Activated naive CD4-positive, alpha-beta T cell treated with anti-CD3 and anti-CD28 coated beads, Interleukin-2, amount 50 U/mL, for 72 hours (primary cell): ENCODE measurements at regions not wholly inside any gene's neighbourhood (a gene's known extent, or its start where the extent isn't known, plus 50 kb on each side); places are given as distances from the start of the nearest gene placed in this dataset.

Experiments
- ATAC-seq, 2 donors: fragments of 150-1000 bp; cut with Tn5 transposase; 2 replicates each; pipeline ENCODE4 v1.10.0; 2021; ENCODE audit warnings: mild to moderate bottlenecking in 2 of 2, moderate library complexity in 2 of 2
- DNase-seq, 2 donors: peaks; one replicate each; pipeline ENCODE4 v3.0.0; 2021 to 2022; ENCODE audit warnings: low spot score in 2 of 2
- H3K27ac Mint-ChIP-seq, 2 donors: one replicate each; pipeline ENCODE4 v1.8.0; 2022; ENCODE audit warnings: mild to moderate bottlenecking in 2 of 2, mixed read lengths in 2 of 2
- H3K36me3 Mint-ChIP-seq, 2 donors: one replicate each; pipeline ENCODE4 v1.8.0; 2022; ENCODE audit warnings: mixed read lengths in 2 of 2
- H3K9me3 Mint-ChIP-seq, 2 donors: one replicate each; pipeline ENCODE4 v1.8.0; 2022; ENCODE audit warnings: mixed read lengths in 2 of 2

DNA sequence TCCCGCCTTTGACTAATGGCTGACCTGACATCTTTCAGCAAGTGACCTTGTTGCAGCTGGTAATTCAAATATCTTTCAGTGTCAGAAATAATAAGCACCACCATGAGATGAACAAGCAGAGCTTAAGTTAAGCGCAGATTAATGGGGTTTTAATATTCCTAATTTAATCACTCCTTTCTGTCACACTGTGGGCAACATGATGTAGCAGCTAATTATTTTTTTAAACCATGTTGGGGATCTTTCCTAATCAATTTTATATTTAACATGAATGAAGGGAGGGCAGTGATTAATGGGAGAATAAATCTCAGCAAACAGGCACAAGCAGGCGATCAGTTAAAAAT, 353.6 kb upstream of the TNRC6C start:
- no peak overlapping the region for H3K27ac Mint-ChIP-seq
- no peak for ATAC-seq
- DNase-seq: no peak
- peaks cover 0 to 6% of the 10 kb centered on the region in 2 donors for H3K36me3 Mint-ChIP-seq
- H3K9me3 Mint-ChIP-seq: peaks cover 5% of the 10 kb centered on the region in 2 donors

DNA sequence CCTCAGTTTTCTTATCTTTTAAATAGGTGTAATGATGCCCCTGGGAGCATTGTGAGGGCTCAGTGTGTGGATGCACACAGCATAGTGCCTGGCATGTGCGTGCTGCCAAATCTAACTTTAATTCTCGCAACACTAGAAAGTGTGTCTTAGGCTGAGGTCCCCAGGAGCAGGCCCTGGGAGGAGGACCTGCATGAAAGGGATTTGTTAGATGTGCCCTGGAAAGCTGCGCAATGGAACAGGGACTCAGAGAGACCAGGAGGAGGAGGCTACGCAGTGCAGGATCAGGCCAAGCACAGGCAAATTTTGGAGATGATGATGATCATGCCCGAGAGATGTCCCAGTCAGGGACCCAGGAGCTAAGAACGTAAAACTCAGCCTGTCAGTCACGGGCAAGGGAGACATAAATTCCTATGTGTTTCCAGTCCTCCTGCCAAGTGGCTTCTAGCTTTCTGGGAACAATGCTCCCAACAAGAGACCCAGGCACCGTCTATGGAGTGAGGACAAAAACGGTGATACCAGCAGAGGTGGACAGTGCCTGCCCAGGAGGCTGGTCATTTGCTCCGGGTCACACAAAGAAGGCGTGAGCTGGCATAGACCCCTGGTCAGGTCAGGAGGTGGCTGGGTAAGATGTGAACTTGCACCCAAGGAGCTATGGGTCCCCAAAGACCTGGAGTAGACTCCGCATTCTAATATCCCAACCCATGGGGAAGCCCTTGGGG, 352.2 kb upstream of the TNRC6C start:
- no peak for ATAC-seq
- Mint-ChIP-seq H3K36me3 (peaks cover 0 to 6% of the 10 kb centered on the region in 2 donors), H3K9me3 (peaks cover 5% of the 10 kb centered on the region in 2 donors), H3K27ac (no peak overlapping the region)
- no peak for DNase-seq

DNA sequence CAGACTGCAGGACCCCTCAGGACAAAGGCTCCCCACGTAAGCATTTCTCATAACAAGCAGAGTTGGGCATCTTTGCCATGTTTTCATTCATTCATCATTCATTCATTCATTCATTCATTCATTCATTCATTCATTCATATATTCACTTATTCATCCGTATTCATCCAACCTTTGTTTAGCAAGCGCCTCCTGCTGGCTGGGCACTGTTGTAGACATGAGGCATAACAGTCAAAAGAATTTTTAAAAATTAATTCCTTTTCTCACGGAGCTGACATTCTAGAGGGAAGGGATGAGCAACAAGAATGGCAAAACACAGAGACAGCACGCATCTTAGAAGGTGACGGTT, 351.7 kb upstream of the TNRC6C start:
- Mint-ChIP-seq H3K9me3 (peaks cover 5% of the 10 kb centered on the region in 2 donors), H3K36me3 (peaks cover 0 to 6% of the 10 kb centered on the region in 2 donors), H3K27ac (no peak overlapping the region)
- DNase-seq (no peak), ATAC-seq (no peak)

DNA sequence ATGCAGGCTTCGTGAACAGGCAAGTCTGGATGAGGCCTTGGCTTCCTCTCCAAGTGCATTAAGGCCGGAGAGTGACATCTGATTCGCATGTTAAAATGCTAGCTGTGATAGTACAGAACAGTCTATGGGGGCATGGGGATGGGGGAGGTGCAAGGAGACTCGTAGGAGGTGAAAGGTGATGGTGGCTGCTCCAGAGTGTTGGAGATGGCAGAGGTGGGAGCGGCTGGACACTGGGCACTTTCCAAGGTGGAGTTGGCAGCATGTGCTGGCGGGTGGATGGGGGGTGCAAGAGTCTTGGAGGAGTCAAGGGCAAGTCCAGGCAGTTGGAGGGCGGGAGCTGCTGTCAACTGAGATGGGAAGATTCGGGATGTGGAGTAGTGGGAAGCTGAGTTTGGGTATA, 350.9 kb upstream of the TNRC6C start:
- Mint-ChIP-seq H3K27ac (no peak overlapping the region), H3K9me3 (peaks cover 5% of the 10 kb centered on the region in 2 donors), H3K36me3 (peaks cover 0 to 6% of the 10 kb centered on the region in 2 donors)
- no peak for DNase-seq
- ATAC-seq: no peak

DNA sequence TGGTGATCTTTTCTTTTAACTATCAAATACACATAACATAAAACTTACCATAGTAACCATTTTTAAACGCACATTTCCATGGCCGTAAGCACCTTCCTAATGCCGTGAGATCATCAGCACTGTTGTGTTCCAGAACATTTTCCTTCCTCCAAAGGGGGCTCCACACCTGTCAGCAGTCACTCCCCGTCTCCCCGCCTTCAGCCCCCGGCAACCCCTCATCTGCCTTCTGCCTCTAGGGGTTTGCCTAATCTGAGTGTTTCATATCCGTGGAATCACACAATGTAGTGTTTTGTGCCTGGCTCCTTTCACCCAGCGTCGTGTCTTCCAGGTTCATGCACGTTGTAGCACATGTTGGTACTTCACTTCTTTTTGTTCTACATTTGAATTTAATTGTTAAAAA, 350.1 kb upstream of the TNRC6C start:
- Mint-ChIP-seq H3K27ac (no peak overlapping the region), H3K36me3 (peaks cover 0 to 6% of the 10 kb centered on the region in 2 donors), H3K9me3 (peaks cover 5% of the 10 kb centered on the region in 2 donors)
- ATAC-seq (no peak), DNase-seq (no peak)

DNA sequence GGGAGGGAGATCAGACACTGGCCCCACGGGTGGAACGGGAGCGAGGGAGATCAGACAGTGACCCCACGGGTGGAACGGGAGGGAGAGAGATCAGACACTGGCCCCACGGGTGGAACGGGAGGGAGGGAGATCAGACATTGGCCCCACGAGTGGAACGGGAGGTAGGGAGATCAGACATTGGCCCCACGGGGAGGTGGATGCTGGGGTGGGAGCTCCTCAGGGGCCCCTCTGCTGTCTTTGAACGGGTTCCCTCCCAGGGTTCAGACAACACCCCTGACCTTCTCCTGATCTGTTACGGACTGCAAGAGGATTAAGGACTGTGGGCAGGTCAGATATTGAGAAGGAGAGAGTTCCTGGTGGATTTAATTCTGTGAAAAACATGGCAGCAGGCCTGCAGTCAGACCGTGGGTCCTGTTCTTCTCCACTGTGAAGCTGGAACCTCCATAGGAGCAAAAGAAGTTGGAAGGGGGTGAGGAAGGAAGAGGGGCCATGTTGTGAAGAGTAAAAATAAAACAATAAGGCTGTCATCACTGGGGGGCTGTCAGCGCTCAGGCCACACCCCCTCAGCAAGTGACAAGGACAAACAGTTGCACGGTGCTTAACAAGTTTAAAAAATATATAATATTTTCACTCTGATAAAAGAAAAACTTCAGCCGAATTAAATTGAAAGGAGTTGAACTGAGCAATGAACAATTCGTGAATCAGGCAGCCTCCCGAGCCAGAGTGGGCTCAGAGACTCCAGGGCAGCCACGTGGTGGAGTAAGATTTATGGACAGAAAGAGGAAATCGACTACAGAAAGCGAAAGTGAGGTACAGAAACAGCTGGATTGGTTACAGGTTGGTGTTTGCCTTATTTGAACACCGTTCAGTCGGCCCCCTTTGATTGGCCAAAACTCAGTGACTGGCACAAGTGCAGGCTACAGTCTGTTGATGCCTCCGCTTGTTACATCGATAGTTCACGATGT, 348.7 kb upstream of the TNRC6C start:
- Mint-ChIP-seq H3K9me3 (peaks cover 5% of the 10 kb centered on the region in 2 donors), H3K36me3 (peaks cover 0 to 6% of the 10 kb centered on the region in 2 donors), H3K27ac (peak overlapping the region; percentile 41 to 91)
- DNase-seq (peak; percentile 54 to 71), ATAC-seq (peak; percentile 98 to 99)

DNA sequence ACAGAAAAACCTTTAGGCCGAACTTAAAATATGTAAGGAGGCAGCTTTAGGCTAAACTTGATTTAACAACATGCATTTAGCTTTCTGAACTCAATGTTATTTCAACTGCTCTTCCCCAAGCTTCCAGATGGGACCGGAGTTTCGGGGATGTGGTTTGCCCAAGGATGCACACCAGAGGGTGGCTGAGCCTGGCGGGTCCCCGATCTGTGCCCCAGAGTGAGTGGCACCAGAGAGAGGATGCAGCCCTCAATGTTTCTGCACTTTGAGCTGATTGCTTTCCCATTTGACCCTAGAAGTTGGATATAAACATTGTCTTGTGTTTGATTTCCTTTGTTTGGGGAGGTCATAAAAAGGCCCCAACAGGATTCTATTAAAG, 348.0 kb upstream of the TNRC6C start:
- ATAC-seq (peak; percentile 47 to 54), DNase-seq (no peak)
- Mint-ChIP-seq H3K27ac (peak overlapping the region; percentile 41 to 91), H3K9me3 (peaks cover 5% of the 10 kb centered on the region in 2 donors), H3K36me3 (peaks cover 0 to 6% of the 10 kb centered on the region in 2 donors)

DNA sequence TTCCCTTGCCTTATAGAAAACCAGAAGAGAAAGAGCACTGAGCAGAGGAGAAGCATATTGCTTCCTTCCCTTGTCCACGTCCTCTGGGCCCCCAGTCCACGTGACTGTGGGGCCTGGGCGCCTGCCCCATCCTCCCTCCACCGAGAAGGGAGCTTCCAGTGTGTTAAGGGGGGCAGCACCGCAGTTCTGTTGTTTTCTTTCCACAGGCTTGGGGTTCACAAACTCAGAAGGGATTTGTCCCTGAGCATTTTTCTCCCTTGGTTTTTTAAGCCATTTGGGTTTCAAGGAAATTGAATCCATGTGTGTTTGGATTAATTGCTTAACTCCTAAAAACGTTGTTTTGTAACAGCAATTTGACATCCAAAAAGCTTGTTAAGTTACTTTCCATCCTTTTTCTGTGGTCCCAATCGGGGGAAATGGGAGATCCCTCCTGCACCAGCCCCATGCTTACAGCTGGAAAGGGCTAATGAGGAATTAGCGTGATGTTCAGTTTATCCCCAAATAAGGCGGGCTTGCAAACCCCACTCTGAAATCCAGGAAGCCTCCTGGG, 347.5 kb upstream of the TNRC6C start:
- no peak for DNase-seq
- H3K36me3 Mint-ChIP-seq: peaks cover 0 to 6% of the 10 kb centered on the region in 2 donors
- H3K27ac Mint-ChIP-seq: peak overlapping the region; percentile 41 to 91
- H3K9me3 Mint-ChIP-seq: peaks cover 5% of the 10 kb centered on the region in 2 donors
- peak in 1 of 2 donors; percentile 22 for ATAC-seq

DNA sequence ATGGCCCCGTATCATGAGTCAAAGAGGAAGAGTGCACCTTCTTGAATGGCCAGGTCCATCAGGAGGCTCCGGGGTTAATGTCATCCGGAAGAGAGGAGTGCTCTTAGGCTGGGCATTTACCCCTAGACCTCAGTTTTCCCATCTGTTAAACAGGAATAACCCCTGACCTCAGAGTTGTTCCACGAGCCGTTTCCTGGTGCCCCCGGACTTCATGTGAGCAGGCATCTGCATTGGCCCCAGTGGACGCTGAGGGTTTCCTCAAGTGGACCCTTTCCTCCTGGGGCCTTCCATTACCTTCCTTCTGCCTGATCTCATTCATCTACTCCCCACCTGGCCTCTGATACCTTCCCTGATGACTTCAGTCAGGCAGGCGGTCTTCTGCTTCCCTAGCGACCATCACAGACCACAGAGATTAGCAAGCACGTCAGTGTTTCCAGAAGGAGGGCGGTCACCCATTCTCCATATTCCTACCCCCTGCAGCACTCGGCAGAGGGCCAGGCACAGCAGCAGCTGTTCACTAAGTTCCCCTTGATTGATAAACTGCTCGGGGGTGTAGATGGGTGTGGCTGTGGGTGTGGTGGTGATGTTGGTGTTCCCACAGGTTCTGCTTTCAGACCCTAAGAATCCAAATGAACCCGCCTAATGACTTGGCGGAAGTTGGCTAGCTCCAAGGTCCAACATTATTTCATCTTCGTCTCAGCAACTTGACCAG, 346.6 kb upstream of the TNRC6C start:
- H3K27ac Mint-ChIP-seq: peak overlapping the region; percentile 27 to 41

DNA sequence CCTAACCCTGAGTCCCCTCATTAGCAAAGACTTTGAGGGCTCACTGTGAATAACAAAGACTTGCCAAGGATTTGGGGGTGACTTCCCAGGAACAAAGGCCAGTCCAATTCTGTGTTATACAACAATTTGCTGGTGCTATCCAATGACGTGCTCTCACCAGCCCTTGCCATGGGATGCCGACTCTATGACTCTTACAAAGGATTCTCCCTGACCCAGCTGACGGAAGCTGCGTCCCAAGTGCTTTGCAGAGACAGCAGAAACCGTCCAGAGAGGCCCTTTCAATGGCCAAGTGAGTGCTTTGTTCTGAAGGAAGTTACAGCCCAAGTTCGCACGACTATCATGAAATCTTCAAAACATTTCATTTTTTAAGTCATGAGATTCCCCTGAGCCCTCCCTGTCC, 345.3 kb upstream of the TNRC6C start:
- no peak overlapping the region for H3K27ac Mint-ChIP-seq
- ATAC-seq (no peak), DNase-seq (no peak)
- peaks cover 5% of the 10 kb centered on the region in 2 donors for H3K9me3 Mint-ChIP-seq
- H3K36me3 Mint-ChIP-seq: peaks cover 0 to 6% of the 10 kb centered on the region in 2 donors

More for the DNA sequence above, 346.6 kb upstream of the TNRC6C start:
- H3K9me3 Mint-ChIP-seq: peaks cover 5% of the 10 kb centered on the region in 2 donors
- peaks cover 0 to 6% of the 10 kb centered on the region in 2 donors for H3K36me3 Mint-ChIP-seq
- ATAC-seq (no peak), DNase-seq (no peak)

DNA sequence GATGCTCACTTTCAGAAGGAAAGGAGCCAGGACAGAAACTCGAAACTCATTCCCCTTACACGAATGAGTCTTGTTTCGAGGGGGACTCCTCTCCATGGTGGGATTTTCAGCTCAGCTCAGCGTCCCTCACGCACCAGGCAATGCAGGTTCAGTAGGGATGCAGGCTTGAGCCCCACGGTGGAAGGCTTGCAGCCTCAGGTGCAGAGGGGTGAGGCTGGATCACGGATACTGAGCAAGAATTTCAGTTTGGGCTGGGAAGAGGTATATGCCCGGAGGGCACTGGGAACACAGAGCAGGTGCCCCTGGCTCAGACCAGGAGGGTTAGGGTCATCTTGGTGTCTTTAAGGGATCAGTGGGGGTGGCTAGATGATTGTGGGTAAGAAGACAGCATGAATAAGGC, 344.9 kb upstream of the TNRC6C start:
- no peak for ATAC-seq
- Mint-ChIP-seq H3K36me3 (peaks cover 0 to 6% of the 10 kb centered on the region in 2 donors), H3K9me3 (peaks cover 5 to 9% of the 10 kb centered on the region in 2 donors), H3K27ac (no peak overlapping the region)
- DNase-seq: no peak

DNA sequence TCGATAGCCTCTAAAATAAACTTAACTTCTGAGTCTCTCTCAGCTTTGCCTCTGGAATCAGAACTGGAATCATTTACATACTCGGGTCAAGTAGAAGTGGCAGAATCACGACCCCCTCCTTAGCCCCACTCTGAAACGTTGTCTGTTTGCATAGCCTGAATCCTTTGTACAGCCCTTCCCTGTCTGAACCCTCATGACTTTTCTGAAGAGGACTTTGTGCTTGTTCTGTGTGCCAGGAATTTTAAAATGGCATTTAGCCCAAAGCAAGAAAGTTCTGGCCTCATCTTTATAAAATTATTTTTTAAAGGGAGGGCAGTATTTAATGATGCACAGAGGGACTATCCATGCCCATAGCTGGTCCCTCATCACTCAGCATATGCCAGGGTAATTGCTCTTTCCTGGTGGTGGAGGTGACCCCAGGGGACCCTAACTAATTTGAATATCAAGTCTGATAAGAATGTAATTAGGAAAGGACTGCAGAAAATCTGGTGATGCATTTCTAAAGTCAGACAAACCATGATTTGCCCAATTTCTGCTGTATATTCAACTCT, 342.7 kb upstream of the TNRC6C start:
- Mint-ChIP-seq H3K36me3 (peaks cover 5 to 7% of the 10 kb centered on the region in 2 donors), H3K27ac (no peak overlapping the region), H3K9me3 (peaks cover 0 to 15% of the 10 kb centered on the region in 2 donors)
- DNase-seq (no peak), ATAC-seq (no peak)

DNA sequence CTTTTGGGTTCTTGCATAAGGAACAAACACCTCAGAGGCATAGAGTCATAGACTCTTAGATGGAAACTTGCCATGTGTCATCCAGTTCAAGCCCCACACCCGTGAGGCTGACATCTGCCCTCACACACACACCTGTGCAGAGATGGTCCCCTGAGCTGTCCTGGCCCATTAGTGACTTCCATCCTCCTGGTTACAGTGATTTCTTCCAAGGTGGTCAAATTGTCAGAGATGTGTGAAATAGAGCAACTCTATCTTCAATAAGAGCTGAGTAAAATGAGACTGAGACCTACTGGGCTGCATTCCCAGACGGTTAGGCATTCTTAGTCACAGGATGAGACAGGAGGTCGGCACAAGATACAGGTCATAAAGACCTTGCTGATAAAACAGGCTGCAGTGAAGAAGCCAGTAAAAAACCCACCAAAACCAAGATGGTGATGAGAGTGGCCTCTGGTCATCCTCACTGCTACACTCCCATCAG, 342.2 kb upstream of the TNRC6C start:
- ATAC-seq (peak; percentile 51 to 61), DNase-seq (no peak)
- Mint-ChIP-seq H3K27ac (no peak overlapping the region), H3K36me3 (peaks cover 5 to 7% of the 10 kb centered on the region in 2 donors), H3K9me3 (peaks cover 0 to 15% of the 10 kb centered on the region in 2 donors)

DNA sequence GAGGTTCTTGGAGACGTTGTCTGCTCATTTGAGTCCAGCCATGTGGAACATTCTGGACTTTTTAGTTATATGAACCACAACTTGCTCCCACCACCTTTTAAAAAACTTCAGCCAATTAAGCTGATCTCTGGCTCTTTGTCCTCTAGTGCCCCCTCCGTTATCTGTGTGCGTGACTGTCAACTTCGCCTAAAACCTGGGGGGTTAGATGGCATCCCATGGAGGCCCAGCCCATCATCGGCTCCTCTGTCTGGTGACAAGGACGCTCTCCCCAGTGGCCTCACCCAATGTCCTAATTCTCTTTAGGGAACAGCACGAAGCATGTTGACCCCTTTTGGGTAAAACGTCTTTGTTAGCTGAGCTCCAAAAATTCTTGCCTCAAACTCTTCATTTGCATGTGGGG, 341.0 kb upstream of the TNRC6C start:
- ATAC-seq (no peak), DNase-seq (no peak)
- Mint-ChIP-seq H3K36me3 (peaks cover 5 to 7% of the 10 kb centered on the region in 2 donors), H3K27ac (no peak overlapping the region), H3K9me3 (peaks cover 0 to 15% of the 10 kb centered on the region in 2 donors)

DNA sequence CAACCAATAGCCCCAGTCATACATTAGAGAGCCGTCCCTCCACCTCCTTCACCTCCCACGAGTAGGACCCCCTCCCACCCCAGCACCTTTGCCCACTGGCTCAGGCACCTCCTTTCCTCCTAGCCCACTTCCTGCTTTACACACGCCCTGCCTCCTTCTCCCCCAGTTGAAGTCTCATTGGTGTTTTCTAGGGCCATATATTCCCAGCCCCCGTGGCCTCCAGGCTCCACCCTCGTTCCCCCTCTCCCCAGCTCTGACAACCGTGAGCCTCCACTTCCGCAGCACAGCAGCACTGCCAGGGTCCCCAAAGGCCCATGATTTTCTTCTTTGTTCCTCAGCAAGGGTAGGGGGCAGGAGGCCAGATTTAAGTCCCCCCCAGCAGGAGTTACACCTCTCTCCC, 340.3 kb upstream of the TNRC6C start:
- peaks cover 5 to 7% of the 10 kb centered on the region in 2 donors for H3K36me3 Mint-ChIP-seq
- no peak for ATAC-seq
- H3K9me3 Mint-ChIP-seq: peaks cover 0 to 15% of the 10 kb centered on the region in 2 donors
- H3K27ac Mint-ChIP-seq: no peak overlapping the region
- peak in 1 of 2 donors; percentile 16 for DNase-seq

DNA sequence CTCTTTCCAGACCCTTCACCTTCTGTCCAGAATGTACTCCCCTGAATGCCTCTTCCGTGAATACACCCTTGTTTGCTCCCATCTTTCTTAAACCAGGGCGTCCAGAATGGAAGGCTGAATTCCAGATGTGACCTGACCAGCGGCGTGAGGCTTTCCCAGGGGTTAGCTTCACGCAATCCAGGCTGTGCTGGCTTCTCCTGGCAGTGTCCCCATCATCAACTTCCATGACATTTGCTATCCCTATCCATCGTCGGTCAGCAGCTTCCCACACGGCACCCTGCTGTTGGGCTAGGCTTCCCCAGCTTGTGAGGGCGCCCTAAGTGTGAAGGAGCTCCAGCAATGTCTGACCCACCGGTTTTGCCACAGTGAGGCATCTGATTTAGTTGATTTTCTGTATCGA, 339.8 kb upstream of the TNRC6C start:
- Mint-ChIP-seq H3K27ac (peak overlapping the region in 1 of 2 donors; percentile 45), H3K9me3 (peaks cover 0 to 15% of the 10 kb centered on the region in 2 donors), H3K36me3 (peaks cover 5 to 7% of the 10 kb centered on the region in 2 donors)
- DNase-seq (peak in 1 of 2 donors; percentile 30), ATAC-seq (no peak)
